Transverse colon (tissue), 3 donors: ENCODE measurements at regions not wholly inside any gene's neighbourhood (a gene's known extent, or its start where the extent isn't known, plus 50 kb on each side); places are given as distances from the start of the nearest gene placed in this dataset.

Source experiments
- EP300 ChIP-seq: sonication (generic); formaldehyde crosslinking; IDR thresholded peaks from one replicate; pipeline ENCODE4 v1.6.1; 2017; ENCODE audit warnings: antibody characterized with exemption, low read depth
- POLR2A ChIP-seq: fragments of 450-650 bp; IDR thresholded peaks from one replicate; pipeline ENCODE4 v1.6.1; 2016; ENCODE audit warnings: antibody characterized with exemption, mild to moderate bottlenecking, moderate library complexity
- TF ChIP-seq, protein P1 (sequence below), 5 experiments: fragments of 200-600 bp in 3 of 5; fragments of 450-650 bp in 2 of 5; sonication (generic) in 3 of 5; IDR thresholded peaks; 1 replicate in 2 of 5; 2 replicates in 3 of 5; pipeline ENCODE4 v1.5.1; 2016 to 2017; ENCODE audit warnings: antibody characterized with exemption in 5 of 5, inconsistent platforms in 3 of 5, mild to moderate bottlenecking in 2 of 5, moderate library complexity in 1 of 5

DNA sequence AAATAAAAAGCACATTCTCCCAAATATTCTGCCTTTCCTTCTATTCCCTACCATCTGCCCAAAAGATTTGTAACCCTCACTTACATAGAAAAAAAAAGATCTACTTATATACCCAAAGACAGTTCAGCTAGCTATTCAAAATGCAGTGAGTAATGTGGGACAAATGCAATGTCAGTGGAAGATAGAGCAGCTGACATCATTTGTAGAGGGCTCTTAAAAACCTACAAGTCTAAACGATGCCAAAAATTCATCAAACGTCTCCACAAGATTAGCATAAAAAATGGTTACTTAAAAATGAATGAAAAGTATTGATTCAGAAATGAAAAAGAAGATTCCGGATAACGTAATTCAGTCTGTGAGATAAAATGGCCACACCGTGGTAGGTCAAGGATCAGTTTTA lies 96.5 kb downstream of the ASB9 start:
- TF ChIP-seq EP300 (no peak), POLR2A (no peak)
- TF ChIP-seq, protein P1, sequence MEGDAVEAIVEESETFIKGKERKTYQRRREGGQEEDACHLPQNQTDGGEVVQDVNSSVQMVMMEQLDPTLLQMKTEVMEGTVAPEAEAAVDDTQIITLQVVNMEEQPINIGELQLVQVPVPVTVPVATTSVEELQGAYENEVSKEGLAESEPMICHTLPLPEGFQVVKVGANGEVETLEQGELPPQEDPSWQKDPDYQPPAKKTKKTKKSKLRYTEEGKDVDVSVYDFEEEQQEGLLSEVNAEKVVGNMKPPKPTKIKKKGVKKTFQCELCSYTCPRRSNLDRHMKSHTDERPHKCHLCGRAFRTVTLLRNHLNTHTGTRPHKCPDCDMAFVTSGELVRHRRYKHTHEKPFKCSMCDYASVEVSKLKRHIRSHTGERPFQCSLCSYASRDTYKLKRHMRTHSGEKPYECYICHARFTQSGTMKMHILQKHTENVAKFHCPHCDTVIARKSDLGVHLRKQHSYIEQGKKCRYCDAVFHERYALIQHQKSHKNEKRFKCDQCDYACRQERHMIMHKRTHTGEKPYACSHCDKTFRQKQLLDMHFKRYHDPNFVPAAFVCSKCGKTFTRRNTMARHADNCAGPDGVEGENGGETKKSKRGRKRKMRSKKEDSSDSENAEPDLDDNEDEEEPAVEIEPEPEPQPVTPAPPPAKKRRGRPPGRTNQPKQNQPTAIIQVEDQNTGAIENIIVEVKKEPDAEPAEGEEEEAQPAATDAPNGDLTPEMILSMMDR (IDR thresholded peaks at IDR 0.05): no peak
